ENCODE measurements at regions not wholly inside any gene's neighbourhood (a gene's known extent, or its start where the extent isn't known, plus 50 kb on each side); places are given as distances from the start of the nearest gene placed in this dataset.

- TF ChIP-seq, protein P1, sequence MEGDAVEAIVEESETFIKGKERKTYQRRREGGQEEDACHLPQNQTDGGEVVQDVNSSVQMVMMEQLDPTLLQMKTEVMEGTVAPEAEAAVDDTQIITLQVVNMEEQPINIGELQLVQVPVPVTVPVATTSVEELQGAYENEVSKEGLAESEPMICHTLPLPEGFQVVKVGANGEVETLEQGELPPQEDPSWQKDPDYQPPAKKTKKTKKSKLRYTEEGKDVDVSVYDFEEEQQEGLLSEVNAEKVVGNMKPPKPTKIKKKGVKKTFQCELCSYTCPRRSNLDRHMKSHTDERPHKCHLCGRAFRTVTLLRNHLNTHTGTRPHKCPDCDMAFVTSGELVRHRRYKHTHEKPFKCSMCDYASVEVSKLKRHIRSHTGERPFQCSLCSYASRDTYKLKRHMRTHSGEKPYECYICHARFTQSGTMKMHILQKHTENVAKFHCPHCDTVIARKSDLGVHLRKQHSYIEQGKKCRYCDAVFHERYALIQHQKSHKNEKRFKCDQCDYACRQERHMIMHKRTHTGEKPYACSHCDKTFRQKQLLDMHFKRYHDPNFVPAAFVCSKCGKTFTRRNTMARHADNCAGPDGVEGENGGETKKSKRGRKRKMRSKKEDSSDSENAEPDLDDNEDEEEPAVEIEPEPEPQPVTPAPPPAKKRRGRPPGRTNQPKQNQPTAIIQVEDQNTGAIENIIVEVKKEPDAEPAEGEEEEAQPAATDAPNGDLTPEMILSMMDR (IDR thresholded peaks at IDR 0.05; ENCODE audit: low read depth, low read length) = no peak
- TF ChIP-seq POLR2A (IDR thresholded peaks at IDR 0.05; ENCODE audit: extremely low read depth, insufficient read length) = no peak
These were observed 366.0 kb upstream of the RGS6 start for GRCh38 chr14:71566276-71566675.

Measured in NB4 (cell line).